ENCODE measurements at regions not wholly inside any gene's neighbourhood (a gene's known extent, or its start where the extent isn't known, plus 50 kb on each side); places are given as distances from the start of the nearest gene placed in this dataset.

DNA sequence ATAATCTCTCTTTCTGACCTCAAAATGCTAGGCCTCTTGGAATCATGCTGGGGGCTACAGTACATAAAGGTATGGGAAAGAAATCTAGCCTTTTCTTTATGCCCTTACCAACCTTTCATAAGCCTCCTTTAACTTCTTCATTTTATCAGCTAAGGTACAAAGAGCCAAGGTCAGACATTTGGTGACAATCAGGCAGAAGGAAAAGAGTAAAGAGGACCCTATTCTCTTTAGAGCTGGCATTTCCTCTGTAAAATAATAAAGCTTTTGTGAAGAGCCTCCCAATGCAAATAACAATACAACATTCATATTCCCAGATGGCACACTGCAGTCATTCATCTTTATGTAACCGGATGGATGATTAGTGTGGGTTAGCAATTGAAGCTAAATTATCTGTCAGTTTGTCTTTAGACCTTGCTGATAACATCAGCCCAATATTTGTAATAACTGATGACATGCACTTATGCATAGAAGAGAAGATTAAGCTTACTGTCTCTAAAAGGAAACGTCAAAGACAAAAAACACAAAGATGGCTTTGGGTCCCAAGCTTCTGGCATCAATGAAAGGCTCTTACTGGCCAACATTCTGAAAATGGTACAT is 163.1 kb downstream of the IBTK start:
- no peak for DNase-seq
- Mint-ChIP-seq H3K4me3 (no peak overlapping the region), H3K36me3 (ENCODE audit: insufficient read depth in 1 of 3, low read depth in 3 of 3) (no peaks in the 10 kb centered on the region), H3K4me1 (peaks cover 0 to 4% of the 10 kb centered on the region in 2 experiments; a peak in 2 of 4 replicates), H3K9me3 (no peaks in the 10 kb centered on the region), H3K27me3 (ENCODE audit: low read depth) (no peaks in the 10 kb centered on the region), H3K27ac (no peak overlapping the region)
- Histone ChIP-seq H3K4ac (ENCODE audit: low read depth, low read length) (no peak overlapping the region), H4K91ac (ENCODE audit: insufficient read length, low read depth, low read length) (no peak overlapping the region), H4K20me1 (ENCODE audit: control insufficient read depth, insufficient read depth, insufficient read length) (no peaks in the 10 kb centered on the region), H3K79me2 (ENCODE audit: insufficient read depth, low read length) (no peaks in the 10 kb centered on the region), H2BK12ac (ENCODE audit: insufficient read length, low read depth, low read length) (no peak overlapping the region), H3K27ac (ENCODE audit: insufficient read length, low read depth, low read length) (no peak overlapping the region), H3K79me1 (ENCODE audit: insufficient read depth, low read depth, low read length, poor library complexity, severe bottlenecking) (no peaks in the 10 kb centered on the region), H3K4me2 (ENCODE audit: insufficient read depth, insufficient read length, low read length) (no peak overlapping the region), H4K8ac (replicated peaks; ENCODE audit: insufficient read length, low read depth, low read length) (no peak overlapping the region), H2AFZ (ENCODE audit: low read length) (no peak overlapping the region), H3K9ac (ENCODE audit: extremely low read depth, insufficient read length, low read length) (no peak overlapping the region), H2AK5ac (ENCODE audit: insufficient read length, low read length) (no peak overlapping the region), H3K56ac (ENCODE audit: insufficient read length, low read depth, low read length) (no peak overlapping the region), H3K23me2 (ENCODE audit: insufficient read length, low read depth, low read length, poor library complexity, severe bottlenecking) (no peaks in the 10 kb centered on the region), H2BK120ac (ENCODE audit: low read depth, low read length, poor library complexity, severe bottlenecking) (no peak overlapping the region), H3K18ac (ENCODE audit: insufficient read length, low read depth, low read length) (no peak overlapping the region), H2BK5ac (ENCODE audit: insufficient read length, low read length) (no peak overlapping the region), H2BK15ac (ENCODE audit: low read depth, low read length) (no peak overlapping the region), H3K9me3 (ENCODE audit: control insufficient read depth, low read depth, low read length) (no peaks in the 10 kb centered on the region), H3T11ph (ENCODE audit: low read length) (no peak overlapping the region), H3K4me1 (ENCODE audit: insufficient read depth, low read length) (no peaks in the 10 kb centered on the region), H3K14ac (ENCODE audit: insufficient read depth, low read length) (no peak overlapping the region), H4K5ac (ENCODE audit: insufficient read length, low read depth, low read length) (no peak overlapping the region), H3K23ac (ENCODE audit: insufficient read length, low read depth, low read length) (no peak overlapping the region), H2BK20ac (ENCODE audit: low read depth, low read length, poor library complexity, severe bottlenecking) (no peak overlapping the region), H3K27me3 (ENCODE audit: insufficient read depth, low read length) (no peaks in the 10 kb centered on the region)
- TF ChIP-seq, protein P1, sequence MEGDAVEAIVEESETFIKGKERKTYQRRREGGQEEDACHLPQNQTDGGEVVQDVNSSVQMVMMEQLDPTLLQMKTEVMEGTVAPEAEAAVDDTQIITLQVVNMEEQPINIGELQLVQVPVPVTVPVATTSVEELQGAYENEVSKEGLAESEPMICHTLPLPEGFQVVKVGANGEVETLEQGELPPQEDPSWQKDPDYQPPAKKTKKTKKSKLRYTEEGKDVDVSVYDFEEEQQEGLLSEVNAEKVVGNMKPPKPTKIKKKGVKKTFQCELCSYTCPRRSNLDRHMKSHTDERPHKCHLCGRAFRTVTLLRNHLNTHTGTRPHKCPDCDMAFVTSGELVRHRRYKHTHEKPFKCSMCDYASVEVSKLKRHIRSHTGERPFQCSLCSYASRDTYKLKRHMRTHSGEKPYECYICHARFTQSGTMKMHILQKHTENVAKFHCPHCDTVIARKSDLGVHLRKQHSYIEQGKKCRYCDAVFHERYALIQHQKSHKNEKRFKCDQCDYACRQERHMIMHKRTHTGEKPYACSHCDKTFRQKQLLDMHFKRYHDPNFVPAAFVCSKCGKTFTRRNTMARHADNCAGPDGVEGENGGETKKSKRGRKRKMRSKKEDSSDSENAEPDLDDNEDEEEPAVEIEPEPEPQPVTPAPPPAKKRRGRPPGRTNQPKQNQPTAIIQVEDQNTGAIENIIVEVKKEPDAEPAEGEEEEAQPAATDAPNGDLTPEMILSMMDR (conservative IDR thresholded peaks at IDR 0.05), result no peak
- WGBS (ENCODE audit: extremely low coverage, insufficient read length, low lambda C conversion rate), result no CpG with 5 or more reads among the region's 2 CpGs

All from H9 (cell line).